Esophagus muscularis mucosa (tissue), 4 donors: ENCODE measurements at regions not wholly inside any gene's neighbourhood (a gene's known extent, or its start where the extent isn't known, plus 50 kb on each side); places are given as distances from the start of the nearest gene placed in this dataset.

Experiments used
- DNase-seq: peaks from one replicate; pipeline ENCODE4 v3.0.0-alpha.2; 2017; ENCODE audit errors: extremely low spot score
- H3K27ac ChIP-seq, 4 donors: fragments of 200-600 bp; sonication (generic); replicated peaks in 1 of 4; 1 replicate in 3 of 4; 2 replicates in 1 of 4; pipeline ENCODE4 v1.5.1; 2016 to 2019; ENCODE audit warnings: mild to moderate bottlenecking in 1 of 4
- H3K27me3 ChIP-seq, 4 donors: fragments of 200-600 bp; sonication (generic); one replicate each; pipeline versions ENCODE4 v1.5.1 to v1.6.0; 2016 to 2019
- H3K36me3 ChIP-seq, 4 donors: fragments of 200-600 bp; sonication (generic); one replicate each; pipeline ENCODE4 v1.5.1; 2016 to 2019
- H3K4me1 ChIP-seq, 4 donors: fragments of 200-600 bp; sonication (generic); one replicate each; pipeline ENCODE4 v1.5.1; 2016 to 2019
- H3K4me3 ChIP-seq, 4 donors: fragments of 200-600 bp; sonication (generic); 1 replicate in 2 of 4; 2 replicates in 2 of 4; pipeline ENCODE4 v1.5.1; 2016 to 2019; ENCODE audit warnings: mild to moderate bottlenecking in 4 of 4, moderate library complexity in 1 of 4
- H3K9me3 ChIP-seq, 4 donors: fragments of 200-600 bp; sonication (generic); 1 replicate in 3 of 4; 2 replicates in 1 of 4; pipeline ENCODE4 v1.5.1; 2016 to 2019
- EP300 ChIP-seq: sonication (generic); formaldehyde crosslinking; IDR thresholded peaks from one replicate; pipeline ENCODE4 v1.6.1; 2017; ENCODE audit warnings: antibody characterized with exemption
- POLR2A ChIP-seq: fragments of 450-650 bp; IDR thresholded peaks from one replicate; pipeline ENCODE4 v1.6.1; 2017; ENCODE audit warnings: antibody characterized with exemption, moderate library complexity, mild to moderate bottlenecking, low read depth
- POLR2AphosphoS5 ChIP-seq, 2 donors: sonication (generic); formaldehyde crosslinking; IDR thresholded peaks; one replicate each; pipeline ENCODE4 v1.6.1; 2017; ENCODE audit warnings: antibody characterized with exemption in 2 of 2
- WGBS: methylation state at CpG from one replicate; pipeline ENCODE4 v1.1.5; 2018; 5-methylcytosine and 5-hydroxymethylcytosine counted together
- intact Hi-C: fragments of 100-400 bp; cut with DNase I; formaldehyde crosslinking; loops from one replicate; pipeline ENCODE4 v1.15.1; 2023
- TF ChIP-seq, protein P1 (sequence below), 3 experiments: fragments of 200-600 bp in 2 of 3; fragments of 450-650 bp in 1 of 3; sonication (generic) in 2 of 3; IDR thresholded peaks; one replicate each; pipeline ENCODE4 v1.5.1; 2017 to 2019; ENCODE audit warnings: antibody characterized with exemption in 3 of 3, mild to moderate bottlenecking in 2 of 3, moderate library complexity in 1 of 3

DNA sequence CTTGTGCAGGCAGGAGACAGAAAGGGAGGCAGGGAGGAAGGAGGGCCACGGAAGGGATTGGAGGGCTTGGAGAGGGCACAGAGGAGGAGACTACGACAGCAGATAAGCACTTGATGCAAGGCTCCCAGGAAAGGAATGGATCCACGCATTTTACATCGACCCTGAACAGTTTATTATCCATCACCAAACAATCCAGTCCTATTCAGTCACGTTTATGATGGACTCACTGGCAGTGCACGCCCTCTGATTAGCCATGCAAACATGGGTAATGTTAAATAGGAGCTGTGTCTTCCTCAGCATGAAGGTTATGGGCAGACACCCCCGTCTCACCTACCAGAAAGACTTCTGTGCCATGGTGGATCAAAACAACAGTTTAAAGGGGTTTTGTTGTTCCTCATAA, 80.2 kb upstream of the SNRK start:
- Histone ChIP-seq H3K27me3 (no peaks in the 10 kb centered on the region), H3K4me3 (no peak overlapping the region), H3K9me3 (no peaks in the 10 kb centered on the region), H3K27ac (no peak overlapping the region), H3K36me3 (no peaks in the 10 kb centered on the region), H3K4me1 (peaks cover 0 to 3% (median 0%) of the 10 kb centered on the region in 4 donors)
- WGBS: 76% methylated on average over 7 of the region's 7 CpGs
- no peak for DNase-seq
- intact Hi-C loops: no loop called here
- no peak for TF ChIP-seq EP300
- no peak for TF ChIP-seq POLR2A
- no peak for TF ChIP-seq POLR2AphosphoS5 (IDR thresholded peaks at IDR 0.05)
- TF ChIP-seq, protein P1, sequence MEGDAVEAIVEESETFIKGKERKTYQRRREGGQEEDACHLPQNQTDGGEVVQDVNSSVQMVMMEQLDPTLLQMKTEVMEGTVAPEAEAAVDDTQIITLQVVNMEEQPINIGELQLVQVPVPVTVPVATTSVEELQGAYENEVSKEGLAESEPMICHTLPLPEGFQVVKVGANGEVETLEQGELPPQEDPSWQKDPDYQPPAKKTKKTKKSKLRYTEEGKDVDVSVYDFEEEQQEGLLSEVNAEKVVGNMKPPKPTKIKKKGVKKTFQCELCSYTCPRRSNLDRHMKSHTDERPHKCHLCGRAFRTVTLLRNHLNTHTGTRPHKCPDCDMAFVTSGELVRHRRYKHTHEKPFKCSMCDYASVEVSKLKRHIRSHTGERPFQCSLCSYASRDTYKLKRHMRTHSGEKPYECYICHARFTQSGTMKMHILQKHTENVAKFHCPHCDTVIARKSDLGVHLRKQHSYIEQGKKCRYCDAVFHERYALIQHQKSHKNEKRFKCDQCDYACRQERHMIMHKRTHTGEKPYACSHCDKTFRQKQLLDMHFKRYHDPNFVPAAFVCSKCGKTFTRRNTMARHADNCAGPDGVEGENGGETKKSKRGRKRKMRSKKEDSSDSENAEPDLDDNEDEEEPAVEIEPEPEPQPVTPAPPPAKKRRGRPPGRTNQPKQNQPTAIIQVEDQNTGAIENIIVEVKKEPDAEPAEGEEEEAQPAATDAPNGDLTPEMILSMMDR (IDR thresholded peaks at IDR 0.05): no peak

DNA sequence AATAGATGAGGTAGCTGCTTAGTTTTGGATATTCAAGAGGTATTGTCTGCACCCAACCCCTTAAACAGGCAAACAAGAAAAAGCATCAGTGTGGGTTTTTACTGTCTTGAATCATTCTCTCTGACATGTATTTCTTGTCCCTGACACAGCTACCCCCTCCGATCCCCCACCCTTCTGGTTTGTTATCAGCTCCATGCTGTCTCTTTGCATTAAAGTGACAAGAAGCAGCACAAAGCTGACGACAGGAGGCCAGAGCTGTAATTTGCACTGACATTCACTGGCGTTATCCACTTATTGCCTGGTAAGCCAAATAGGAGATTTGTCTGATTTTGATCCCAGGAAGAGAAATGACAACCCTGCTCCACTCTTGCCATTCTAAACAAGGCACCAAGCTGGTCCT, 83.3 kb upstream of the SNRK start:
- 91% methylated on average over 3 of the region's 3 CpGs for WGBS
- H3K4me3 ChIP-seq: no peak overlapping the region

DNA sequence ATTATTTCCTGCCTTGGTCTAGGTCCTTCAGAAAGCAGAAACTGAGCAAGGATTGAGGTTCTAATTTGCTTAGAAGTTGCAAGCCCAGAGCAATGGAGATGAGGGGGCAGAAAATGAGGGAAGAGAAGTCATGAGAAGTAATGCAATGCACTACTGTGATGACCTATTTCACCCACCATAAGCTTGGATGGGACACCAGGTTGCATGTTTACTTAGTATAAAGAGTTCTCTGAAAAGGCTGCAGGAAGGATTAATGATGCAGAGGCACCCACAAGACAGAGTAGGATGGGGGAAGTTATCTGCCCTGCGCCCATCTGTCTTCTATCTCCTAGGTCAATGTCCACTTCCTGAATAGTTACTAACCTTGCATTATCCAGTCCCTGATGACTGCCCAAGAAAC, 84.8 kb upstream of the SNRK start:
- Histone ChIP-seq H3K4me3 (no peak overlapping the region), H3K27ac (no peak overlapping the region), H3K4me1 (no peaks in the 10 kb centered on the region), H3K27me3 (no peaks in the 10 kb centered on the region), H3K9me3 (peaks cover 0 to 8% (median 2%) of the 10 kb centered on the region in 4 donors), H3K36me3 (no peaks in the 10 kb centered on the region)
- TF ChIP-seq, protein P1 (IDR thresholded peaks at IDR 0.05): no peak
- TF ChIP-seq POLR2AphosphoS5 (IDR thresholded peaks at IDR 0.05): no peak
- TF ChIP-seq POLR2A: no peak
- no peak for TF ChIP-seq EP300
- DNase-seq: no peak
- 100% methylated on average over 1 of the region's 1 CpG for WGBS
- intact Hi-C loops: no loop called here

More for the DNA sequence above, 83.3 kb upstream of the SNRK start:
- no peak overlapping the region for H3K27ac ChIP-seq
- no peak for DNase-seq
- H3K36me3 ChIP-seq: no peaks in the 10 kb centered on the region
- H3K9me3 ChIP-seq: peaks cover 0 to 8% (median 2%) of the 10 kb centered on the region in 4 donors
- TF ChIP-seq, protein P1 (IDR thresholded peaks at IDR 0.05): no peak
- TF ChIP-seq POLR2A (no peak), EP300 (no peak), POLR2AphosphoS5 (IDR thresholded peaks at IDR 0.05) (no peak)
- H3K27me3 ChIP-seq: no peaks in the 10 kb centered on the region
- intact Hi-C loops: no loop called here
- no peaks in the 10 kb centered on the region for H3K4me1 ChIP-seq

DNA sequence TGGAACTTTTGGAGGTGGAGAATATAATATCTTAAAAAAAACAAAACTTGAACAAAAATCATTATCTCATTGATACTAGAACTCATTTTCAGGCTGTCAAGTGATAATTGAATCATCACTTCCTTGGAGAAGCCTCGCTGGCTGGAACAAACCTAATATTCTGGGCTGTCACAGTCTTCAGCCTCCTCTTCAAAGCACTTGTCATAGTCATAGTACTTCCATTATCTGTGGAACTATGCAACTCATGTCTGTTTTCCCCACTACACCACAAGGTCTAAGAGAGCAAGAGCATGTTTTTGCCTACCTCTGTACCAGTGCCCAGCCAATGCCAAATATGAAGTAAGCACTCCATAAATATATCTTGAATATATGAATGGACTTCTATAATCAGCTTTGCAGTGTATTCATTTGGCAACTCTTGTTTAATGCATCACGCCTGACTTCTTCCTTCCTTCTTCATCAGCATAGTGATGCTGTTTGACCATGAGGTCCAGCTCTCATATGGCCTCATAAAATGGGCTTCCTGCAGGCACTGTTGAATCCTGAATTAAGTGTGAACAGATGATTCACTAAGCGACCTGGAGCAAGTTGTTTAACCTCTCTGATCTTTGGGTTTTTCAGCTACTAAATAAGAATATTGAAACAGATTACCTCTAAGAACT, 86.6 kb upstream of the SNRK start:
- no peaks in the 10 kb centered on the region for H3K36me3 ChIP-seq
- intact Hi-C loops: no loop called here
- TF ChIP-seq, protein P1 (IDR thresholded peaks at IDR 0.05): no peak
- TF ChIP-seq POLR2A (no peak), POLR2AphosphoS5 (IDR thresholded peaks at IDR 0.05) (no peak), EP300 (no peak)

More for the DNA sequence above, 86.6 kb upstream of the SNRK start:
- Histone ChIP-seq H3K4me1 (no peaks in the 10 kb centered on the region), H3K4me3 (no peak overlapping the region), H3K27ac (no peak overlapping the region), H3K9me3 (peaks cover 0 to 8% (median 2%) of the 10 kb centered on the region in 4 donors), H3K27me3 (no peaks in the 10 kb centered on the region)
- 83% methylated on average over 3 of the region's 3 CpGs for WGBS
- DNase-seq: no peak
